GM18517 (cell line): ENCODE measurements at regions not wholly inside any gene's neighbourhood (a gene's known extent, or its start where the extent isn't known, plus 50 kb on each side); places are given as distances from the start of the nearest gene placed in this dataset.
A peak's percentile ranks its signal among the peaks of the same experiment; 100 is the strongest.

ENCODE experiments used
- ATAC-seq: cut with Tn5 transposase; IDR thresholded peaks from one replicate; pipeline ENCODE4 v1.9.1; 2021; ENCODE audit warnings: mild to moderate bottlenecking, moderate library complexity; ENCODE audit not compliant: unreplicated experiment

- ATAC-seq, result no peak
Measured at GRCh38 chr7:142380069-142380468, 122.2 kb upstream of the PRSS58 start.

- no peak for ATAC-seq
Measured at GRCh38 chr7:142379201-142379885, 121.5 kb upstream of the PRSS58 start.

- no peak for ATAC-seq
Measured at GRCh38 chr7:142377567-142377966, 119.7 kb upstream of the PRSS58 start.

- no peak for ATAC-seq
Measured at GRCh38 chr7:142376356-142376997, 118.6 kb upstream of the PRSS58 start.

- no peak for ATAC-seq
Measured at GRCh38 chr7:142375710-142376313, 118.0 kb upstream of the PRSS58 start.

GRCh38 chr7:142372727-142373126 lies 114.9 kb upstream of the PRSS58 start:
- ATAC-seq, result no peak

- ATAC-seq, result no peak
Measured at GRCh38 chr7:142371586-142372377, 113.9 kb upstream of the PRSS58 start.

GRCh38 chr7:142365410-142365842 lies 107.6 kb upstream of the PRSS58 start:
- no peak for ATAC-seq

GRCh38 chr7:142364551-142364950 lies 106.7 kb upstream of the PRSS58 start:
- ATAC-seq, result no peak

GRCh38 chr7:142362349-142362748 lies 104.5 kb upstream of the PRSS58 start:
- ATAC-seq, result no peak

- no peak for ATAC-seq
Measured at GRCh38 chr7:142359694-142360279, 101.9 kb upstream of the PRSS58 start.

- ATAC-seq, result peak; percentile 87
Measured at GRCh38 chr7:142357953-142358520, 100.2 kb upstream of the PRSS58 start.

- ATAC-seq, result no peak
Measured at GRCh38 chr7:142356166-142356565, 98.3 kb upstream of the PRSS58 start.

GRCh38 chr7:142355328-142355727 lies 97.5 kb upstream of the PRSS58 start:
- no peak for ATAC-seq

- no peak for ATAC-seq
Measured at GRCh38 chr7:142353147-142354060, 95.5 kb upstream of the PRSS58 start.

GRCh38 chr7:142352543-142352942 lies 94.7 kb upstream of the PRSS58 start:
- ATAC-seq, result no peak

GRCh38 chr7:142351145-142351544 lies 93.3 kb upstream of the PRSS58 start:
- no peak for ATAC-seq

- ATAC-seq, result no peak
Measured at GRCh38 chr7:142349670-142350405, 92.0 kb upstream of the PRSS58 start.

GRCh38 chr7:142348921-142349405 lies 91.1 kb upstream of the PRSS58 start:
- ATAC-seq, result no peak
